ENCODE measurements at regions not wholly inside any gene's neighbourhood (a gene's known extent, or its start where the extent isn't known, plus 50 kb on each side); places are given as distances from the start of the nearest gene placed in this dataset.
"Not testable (repeated sequence)": the region's sequence is repeated elsewhere in the genome, so short reads cannot be mapped to it uniquely, and the experiment has no call there.

DNA sequence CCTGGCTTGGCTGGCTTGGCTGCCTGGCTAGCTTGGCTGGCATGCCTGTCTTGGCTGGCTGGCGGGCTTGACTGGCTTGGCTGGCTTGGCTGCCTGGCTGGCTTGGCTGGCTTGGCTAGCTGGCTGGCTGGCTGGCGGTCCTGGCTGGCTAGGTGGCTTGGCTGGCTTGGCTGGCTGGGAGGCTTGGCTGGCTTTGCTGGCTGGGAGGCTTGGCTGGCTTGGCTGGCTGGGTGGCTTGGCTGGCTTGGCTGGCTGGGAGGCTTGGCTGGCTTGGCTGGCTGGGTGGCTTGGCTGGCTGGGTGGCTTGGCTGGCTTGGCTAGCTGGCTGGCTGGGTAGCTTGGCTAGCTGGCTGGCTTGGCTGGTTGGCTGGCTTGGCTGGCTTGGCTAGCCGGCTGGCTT, 2824.5 kb downstream of the RPIA start:
- TF ChIP-seq, protein P1, sequence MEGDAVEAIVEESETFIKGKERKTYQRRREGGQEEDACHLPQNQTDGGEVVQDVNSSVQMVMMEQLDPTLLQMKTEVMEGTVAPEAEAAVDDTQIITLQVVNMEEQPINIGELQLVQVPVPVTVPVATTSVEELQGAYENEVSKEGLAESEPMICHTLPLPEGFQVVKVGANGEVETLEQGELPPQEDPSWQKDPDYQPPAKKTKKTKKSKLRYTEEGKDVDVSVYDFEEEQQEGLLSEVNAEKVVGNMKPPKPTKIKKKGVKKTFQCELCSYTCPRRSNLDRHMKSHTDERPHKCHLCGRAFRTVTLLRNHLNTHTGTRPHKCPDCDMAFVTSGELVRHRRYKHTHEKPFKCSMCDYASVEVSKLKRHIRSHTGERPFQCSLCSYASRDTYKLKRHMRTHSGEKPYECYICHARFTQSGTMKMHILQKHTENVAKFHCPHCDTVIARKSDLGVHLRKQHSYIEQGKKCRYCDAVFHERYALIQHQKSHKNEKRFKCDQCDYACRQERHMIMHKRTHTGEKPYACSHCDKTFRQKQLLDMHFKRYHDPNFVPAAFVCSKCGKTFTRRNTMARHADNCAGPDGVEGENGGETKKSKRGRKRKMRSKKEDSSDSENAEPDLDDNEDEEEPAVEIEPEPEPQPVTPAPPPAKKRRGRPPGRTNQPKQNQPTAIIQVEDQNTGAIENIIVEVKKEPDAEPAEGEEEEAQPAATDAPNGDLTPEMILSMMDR (IDR thresholded peaks at IDR 0.05; ENCODE audit: low read depth, low read length): not testable (repeated sequence)
- not testable (repeated sequence) for TF ChIP-seq POLR2A (IDR thresholded peaks at IDR 0.05; ENCODE audit: extremely low read depth, insufficient read length); MYC (IDR thresholded peaks at IDR 0.05; ENCODE audit: low read depth, low read length)
- TF ChIP-seq, protein P2, sequence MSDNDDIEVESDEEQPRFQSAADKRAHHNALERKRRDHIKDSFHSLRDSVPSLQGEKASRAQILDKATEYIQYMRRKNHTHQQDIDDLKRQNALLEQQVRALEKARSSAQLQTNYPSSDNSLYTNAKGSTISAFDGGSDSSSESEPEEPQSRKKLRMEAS (IDR thresholded peaks at IDR 0.05; ENCODE audit: low read depth, low read length): not testable (repeated sequence)

All from NB4 (cell line).